GM21717 (cell line): ENCODE measurements at regions not wholly inside any gene's neighbourhood (a gene's known extent, or its start where the extent isn't known, plus 50 kb on each side); places are given as distances from the start of the nearest gene placed in this dataset.
"Not testable (repeated sequence)": the region's sequence is repeated elsewhere in the genome, so short reads cannot be mapped to it uniquely, and the experiment has no call there.

Source experiments
- ATAC-seq: cut with Tn5 transposase; IDR thresholded peaks from one replicate; pipeline ENCODE4 v1.9.1; 2021; ENCODE audit warnings: mild to moderate bottlenecking, moderate library complexity; ENCODE audit not compliant: unreplicated experiment

- ATAC-seq: no peak
Observed at GRCh38 chr18:75860166-75860565, 432.7 kb upstream of the SMIM21 start.

DNA sequence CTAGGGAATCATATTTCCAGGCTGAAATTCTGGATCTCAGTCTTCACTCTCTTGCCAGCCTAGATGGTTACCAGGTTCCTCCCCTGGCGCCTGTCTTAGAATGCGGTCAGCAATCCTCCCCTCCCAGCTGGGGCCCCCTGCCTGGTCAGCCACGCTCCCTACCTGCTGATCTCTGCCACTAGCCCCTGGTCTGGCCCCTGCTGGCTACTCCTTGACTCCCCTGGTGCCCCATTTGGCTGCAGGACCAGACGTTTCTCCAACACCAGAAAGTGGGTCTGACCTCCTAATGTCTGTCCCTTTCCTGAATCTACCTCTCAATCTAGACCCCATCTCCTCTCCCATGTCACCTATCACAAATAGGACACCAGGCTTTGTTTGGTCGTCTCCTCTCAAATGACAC is 432.0 kb upstream of the SMIM21 start:
- no peak for ATAC-seq

DNA sequence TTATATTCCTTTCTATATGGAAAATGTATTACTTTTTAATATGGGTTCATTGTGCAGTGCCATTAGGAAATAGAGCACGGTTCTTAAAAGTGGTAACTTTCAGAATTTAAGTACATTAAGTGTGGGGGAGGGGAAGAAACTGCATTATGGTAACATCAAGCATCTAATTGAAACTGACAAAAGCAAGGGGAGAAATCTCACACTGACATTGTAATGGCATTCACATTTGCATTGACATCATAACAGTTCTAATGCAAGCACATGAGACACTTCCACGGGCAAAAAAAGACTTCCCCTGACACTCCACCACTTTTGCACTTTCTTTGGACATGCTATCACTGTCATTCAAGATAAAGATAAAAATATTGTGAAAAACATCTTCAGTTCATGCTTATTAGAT is 431.3 kb upstream of the SMIM21 start:
- no peak for ATAC-seq

DNA sequence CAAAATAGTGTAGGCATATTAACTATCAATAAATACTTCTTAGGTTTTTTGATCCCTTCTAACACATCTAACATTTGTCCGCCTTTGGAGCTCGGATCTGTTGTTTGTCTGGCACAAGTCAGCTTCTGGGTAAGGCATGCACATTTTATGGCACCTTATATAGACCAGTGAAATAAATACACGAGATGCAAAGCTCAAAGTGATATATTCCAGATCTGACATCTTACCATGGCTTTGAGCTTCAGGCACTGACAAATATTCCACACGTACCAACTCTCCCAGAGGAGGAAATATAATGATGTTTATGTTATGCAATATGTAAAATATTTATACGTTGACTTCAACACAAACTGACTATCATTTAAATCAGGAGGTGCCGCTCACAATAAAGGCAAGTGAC is 430.1 kb upstream of the SMIM21 start:
- no peak for ATAC-seq

DNA sequence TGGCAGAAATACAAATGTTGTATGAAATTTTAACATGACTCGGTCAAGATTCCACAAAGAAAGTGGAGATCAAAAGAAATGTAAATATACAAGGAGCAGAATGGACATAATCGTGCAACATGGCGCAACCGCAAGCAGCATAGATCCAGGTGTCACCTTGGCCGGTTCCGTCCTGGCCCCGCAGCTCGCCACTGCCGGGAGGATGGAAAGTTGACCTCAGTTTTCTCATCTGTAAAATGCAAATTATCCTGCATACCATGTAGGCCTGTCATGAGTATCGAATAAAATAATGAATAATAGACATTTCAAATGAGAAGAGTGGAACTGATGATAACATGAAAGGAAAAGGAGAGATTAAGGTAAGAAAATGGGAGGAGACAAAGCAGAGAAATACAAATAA is 427.3 kb upstream of the SMIM21 start:
- no peak for ATAC-seq

DNA sequence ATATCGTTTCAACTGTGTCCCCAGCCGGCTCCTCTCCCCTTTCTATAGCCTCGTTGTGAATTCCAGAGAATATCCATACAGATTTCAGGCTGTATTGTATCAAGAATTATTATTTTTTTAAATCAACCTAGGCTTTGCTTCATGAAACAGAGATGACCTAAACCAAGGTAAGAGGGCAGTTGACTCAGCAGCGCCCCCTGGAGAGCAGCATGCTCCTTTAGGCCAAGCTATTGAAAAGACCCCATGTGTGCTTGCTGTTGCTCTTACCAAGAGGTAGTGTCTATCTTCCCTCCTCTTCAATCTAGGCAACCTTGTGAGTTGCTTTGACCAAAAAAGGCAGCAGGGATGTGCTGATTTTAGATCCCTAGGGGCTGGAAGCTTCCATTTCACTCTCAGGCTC is 426.7 kb upstream of the SMIM21 start:
- no peak for ATAC-seq

GRCh38 chr18:75846321-75846720 is 418.8 kb upstream of the SMIM21 start:
- no peak for ATAC-seq

DNA sequence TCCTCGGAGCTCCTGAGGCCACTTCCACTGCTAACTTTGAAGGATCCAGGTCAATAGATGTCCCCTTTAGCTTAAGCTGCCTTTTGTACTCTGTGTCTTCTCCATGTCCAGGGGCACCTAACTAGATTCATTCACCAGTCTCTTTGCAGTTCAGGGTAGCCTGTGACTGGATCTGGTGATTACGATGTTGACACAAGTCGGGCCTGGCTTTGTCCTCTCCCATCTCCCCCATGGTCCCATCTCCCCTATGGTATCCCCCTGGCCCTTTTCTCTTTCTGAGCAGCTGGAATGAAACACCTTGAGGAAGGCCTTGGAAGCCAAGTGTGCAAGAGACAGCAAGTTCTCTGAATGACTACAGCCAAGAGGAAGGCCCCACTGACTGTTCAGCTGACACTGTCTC is 417.9 kb upstream of the SMIM21 start:
- no peak for ATAC-seq

GRCh38 chr18:75844146-75844545 is 416.6 kb upstream of the SMIM21 start:
- no peak for ATAC-seq

DNA sequence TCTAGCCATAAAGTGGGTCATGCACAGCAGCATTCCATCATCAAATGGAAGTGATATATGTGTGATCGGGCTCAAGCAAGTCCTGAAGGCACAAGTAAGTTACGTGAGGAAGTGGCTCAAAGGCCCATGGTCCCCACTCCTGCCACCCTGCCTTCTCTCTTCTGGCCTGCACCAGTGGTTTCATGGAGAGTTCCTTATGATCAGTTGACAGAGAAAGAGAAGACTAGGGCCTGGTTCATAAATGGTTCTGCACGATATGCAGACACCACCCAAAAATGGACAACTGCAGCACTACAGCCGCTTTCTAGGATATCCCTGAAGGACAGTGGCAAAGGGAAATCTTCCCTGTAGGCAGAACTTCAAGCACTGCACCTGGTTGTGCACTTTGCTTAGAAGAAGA is 412.6 kb upstream of the SMIM21 start:
- ATAC-seq: no peak

DNA sequence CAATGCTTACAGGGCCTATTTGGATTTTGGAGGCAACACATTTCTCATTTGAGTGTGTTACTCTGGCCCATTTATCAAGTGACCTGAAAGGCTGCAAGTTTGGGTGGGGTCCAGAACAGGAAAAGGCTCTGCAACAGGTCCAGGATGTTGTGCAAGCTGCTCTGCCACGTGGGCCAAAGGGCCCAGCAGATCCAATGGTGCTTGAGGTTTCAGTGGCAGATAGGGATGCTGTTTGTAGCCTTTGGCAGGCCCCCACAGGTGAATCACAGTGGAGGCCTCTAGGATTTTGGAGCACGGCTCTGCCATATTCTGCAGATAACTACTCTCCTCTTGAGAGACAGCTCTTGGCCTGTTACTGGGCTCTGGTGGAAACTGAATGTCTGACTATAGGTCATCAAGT is 412.2 kb upstream of the SMIM21 start:
- not testable (repeated sequence) for ATAC-seq

DNA sequence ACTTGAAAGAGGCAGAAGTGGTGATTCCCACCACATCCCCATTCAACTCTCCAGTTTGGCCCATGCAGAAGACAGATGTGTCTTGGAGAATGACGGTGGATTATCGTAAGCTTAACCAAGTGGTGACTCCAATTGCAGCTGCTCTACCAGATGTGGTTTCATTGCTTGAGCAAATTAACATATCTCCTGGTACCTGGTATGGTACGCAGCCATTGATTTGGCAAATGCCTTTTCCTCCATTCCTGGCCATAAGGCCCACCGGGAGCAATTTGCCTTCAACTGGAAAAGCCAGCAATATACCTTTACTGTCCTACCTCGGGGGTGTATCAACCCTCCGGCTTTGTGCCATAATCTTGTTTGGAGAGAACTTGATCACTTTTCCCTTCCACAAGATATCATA is 411.5 kb upstream of the SMIM21 start:
- no peak for ATAC-seq

DNA sequence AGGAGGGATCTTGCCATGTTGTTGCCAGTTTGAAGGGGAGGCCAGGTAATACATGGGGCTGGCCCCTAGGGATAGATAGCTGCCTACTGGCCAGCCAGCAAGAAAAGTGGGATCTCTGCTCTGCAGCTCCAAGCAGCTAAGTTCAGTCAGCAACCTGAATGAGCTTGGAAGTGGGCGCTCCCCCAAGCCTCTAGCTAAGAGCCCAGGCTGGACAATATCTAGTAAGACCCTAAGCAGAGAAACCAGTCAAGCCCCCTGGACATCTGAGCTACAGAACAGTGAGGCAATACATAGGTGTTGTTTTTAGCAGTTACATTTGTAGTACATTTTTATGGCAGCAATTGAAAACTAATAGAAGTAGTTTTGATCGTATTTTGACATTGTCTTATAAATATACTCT is 409.8 kb upstream of the SMIM21 start:
- no peak for ATAC-seq

DNA sequence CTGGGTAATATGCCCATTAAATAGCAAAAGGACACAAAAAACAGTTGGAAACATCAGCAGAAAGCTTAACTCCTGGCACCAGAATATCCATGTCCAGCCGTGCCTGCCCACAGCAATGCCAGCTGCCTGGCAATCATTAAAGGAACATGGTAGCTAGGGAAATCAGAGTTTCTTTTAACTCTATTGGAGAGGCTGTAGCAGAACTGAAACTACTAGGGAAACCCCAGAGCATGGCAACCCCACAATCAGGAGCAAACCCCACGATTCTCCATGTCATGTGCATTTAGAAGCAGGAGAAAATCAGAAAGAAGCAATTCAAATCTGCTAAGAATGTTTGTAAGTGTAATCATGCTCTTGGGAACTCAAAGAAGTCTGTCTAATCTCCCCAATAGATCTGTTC is 409.0 kb upstream of the SMIM21 start:
- no peak for ATAC-seq

GRCh38 chr18:75831960-75832359 is 404.5 kb upstream of the SMIM21 start:
- no peak for ATAC-seq

DNA sequence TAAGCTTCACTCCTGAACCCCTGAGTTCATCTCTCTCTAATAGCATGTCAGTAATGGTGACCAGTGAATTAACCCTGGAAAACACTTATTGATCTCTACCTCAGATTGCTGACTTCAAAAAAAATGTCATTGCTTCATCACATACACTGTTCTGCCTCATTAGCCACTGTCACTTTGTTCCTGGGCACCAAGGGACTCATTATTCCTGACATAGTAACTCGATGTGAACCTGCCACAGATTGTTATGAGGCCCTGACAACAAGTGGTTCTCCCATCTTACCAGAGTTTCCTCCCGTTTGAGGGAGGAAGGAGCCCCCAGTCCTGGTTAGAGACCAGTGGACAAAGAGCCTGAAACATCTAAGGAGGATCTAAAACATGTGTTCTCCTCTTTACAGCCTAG is 403.3 kb upstream of the SMIM21 start:
- ATAC-seq: no peak

DNA sequence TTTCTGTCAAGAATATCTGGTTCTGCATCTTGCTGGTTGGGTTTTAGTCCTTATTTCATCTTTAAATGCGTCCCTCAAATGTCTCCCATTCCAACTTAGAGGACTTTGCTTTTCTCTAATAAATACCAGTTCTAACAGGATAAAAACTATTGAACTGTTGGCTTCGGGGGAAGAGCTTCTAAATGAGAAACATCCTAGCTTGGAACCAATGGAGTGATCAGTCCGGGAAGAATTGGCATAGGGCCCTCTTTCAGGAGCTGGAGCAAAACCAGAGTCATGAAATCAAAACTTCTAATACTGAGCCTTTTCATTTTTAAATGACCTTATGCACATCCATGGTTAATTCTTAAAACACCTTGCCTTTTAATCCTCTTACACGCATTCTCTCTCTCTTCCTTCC is 401.6 kb upstream of the SMIM21 start:
- ATAC-seq: no peak

- ATAC-seq: no peak
Observed at GRCh38 chr18:75828379-75828778, 400.9 kb upstream of the SMIM21 start.

- ATAC-seq: no peak
Observed at GRCh38 chr18:75827751-75828287, 400.3 kb upstream of the SMIM21 start.

DNA sequence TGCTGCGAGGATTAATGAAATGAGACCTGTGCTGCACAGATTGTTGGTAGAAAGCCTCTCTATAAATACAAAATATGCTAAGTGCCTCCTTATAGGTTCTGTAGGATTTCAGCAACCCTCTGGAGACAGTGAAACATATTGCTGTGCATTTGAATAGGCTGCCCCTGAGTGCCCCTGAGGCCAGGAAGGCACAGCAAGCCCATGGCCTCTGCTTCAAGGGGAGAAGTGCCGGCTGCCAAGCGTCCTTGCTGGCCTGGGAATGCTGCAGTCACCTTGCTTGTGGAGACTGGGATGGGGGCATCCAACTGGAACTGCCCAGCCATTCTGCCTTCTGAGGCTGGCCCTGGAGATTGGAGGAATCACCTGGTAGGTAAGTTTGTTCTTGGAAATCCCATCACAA is 397.2 kb upstream of the SMIM21 start:
- ATAC-seq: no peak

DNA sequence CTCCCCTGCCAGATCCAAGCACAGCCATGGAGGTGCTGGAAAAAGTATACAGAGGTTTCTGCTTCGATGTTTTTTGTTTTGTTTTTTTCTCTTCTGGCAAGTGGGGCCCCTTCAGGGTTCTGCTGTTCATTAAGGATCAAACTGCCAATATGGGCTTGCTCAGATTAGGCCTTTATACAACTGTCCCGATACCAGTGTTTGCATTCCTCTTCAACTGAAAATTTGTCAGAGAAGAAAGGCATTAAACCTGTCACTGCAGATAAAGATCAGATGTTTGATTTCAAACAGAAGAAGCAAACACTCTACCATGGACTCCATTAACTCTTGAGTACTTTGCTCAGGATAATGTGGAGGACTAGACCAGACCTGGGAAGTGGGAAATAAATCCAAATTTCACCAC is 396.0 kb upstream of the SMIM21 start:
- ATAC-seq: no peak

GRCh38 chr18:75818383-75818782 is 390.9 kb upstream of the SMIM21 start:
- no peak for ATAC-seq

DNA sequence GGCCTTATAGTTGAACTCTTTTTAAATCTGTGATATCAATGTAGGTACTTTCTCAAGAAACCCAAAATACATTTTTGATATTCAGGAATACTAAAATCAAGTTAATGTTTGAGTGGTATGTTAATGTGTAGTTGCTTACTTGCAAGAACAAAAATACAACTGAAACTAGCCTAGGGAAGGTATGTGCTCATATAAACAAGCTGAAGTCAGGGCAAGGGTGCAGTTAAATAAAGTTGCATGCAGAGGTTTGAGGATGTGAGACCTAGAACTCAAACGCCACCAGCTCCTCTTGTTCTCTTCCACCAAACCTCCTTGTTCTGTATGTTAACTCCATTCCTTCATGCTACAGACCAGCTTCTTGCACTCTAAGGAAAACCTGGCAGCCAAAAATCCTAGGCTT is 388.3 kb upstream of the SMIM21 start:
- no peak for ATAC-seq

GRCh38 chr18:75812761-75813160 is 385.3 kb upstream of the SMIM21 start:
- no peak for ATAC-seq
